Sigmoid colon (tissue), 4 donors: ENCODE measurements at regions not wholly inside any gene's neighbourhood (a gene's known extent, or its start where the extent isn't known, plus 50 kb on each side); places are given as distances from the start of the nearest gene placed in this dataset.

Experiments used
- EP300 ChIP-seq, 4 donors: sonication (generic); formaldehyde crosslinking; IDR thresholded peaks; one replicate each; pipeline ENCODE4 v1.6.1; 2017; ENCODE audit warnings: antibody characterized with exemption in 4 of 4
- POLR2A ChIP-seq, 2 donors: fragments of 450-650 bp; IDR thresholded peaks; one replicate each; pipeline ENCODE4 v1.6.1; 2016; ENCODE audit warnings: antibody characterized with exemption in 2 of 2, mild to moderate bottlenecking in 2 of 2, moderate library complexity in 2 of 2
- POLR2AphosphoS5 ChIP-seq, 4 donors: sonication (generic); formaldehyde crosslinking; IDR thresholded peaks; one replicate each; pipeline ENCODE4 v1.6.1; 2017; ENCODE audit warnings: antibody characterized with exemption in 4 of 4
- TF ChIP-seq, protein P1 (sequence below), 4 experiments: fragments of 450-650 bp in 3 of 4; fragments of 200-600 bp in 1 of 4; IDR thresholded peaks; one replicate each; pipeline ENCODE4 v1.5.1; 2016 to 2019; ENCODE audit warnings: antibody characterized with exemption in 4 of 4, mild to moderate bottlenecking in 3 of 4, moderate library complexity in 2 of 4

DNA sequence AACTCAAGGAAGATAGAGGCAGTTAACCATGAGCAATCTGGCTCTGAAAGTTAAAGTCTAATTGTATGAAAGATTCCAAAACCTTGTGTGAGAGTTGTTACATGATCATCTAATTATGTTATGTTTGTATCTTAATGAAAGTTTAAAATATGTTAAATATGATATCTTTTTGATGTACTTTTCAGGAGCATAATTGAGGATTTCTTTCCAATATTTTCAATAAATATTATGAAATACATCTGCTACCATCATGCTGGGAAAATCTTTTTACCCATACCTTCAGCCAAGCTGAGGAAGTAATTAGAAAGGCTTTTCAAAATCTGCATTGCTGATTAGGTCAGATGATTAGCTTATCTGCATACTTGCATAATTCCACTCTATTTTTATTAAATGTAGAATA is 318.4 kb downstream of the KLF12 start:
- TF ChIP-seq, protein P1, sequence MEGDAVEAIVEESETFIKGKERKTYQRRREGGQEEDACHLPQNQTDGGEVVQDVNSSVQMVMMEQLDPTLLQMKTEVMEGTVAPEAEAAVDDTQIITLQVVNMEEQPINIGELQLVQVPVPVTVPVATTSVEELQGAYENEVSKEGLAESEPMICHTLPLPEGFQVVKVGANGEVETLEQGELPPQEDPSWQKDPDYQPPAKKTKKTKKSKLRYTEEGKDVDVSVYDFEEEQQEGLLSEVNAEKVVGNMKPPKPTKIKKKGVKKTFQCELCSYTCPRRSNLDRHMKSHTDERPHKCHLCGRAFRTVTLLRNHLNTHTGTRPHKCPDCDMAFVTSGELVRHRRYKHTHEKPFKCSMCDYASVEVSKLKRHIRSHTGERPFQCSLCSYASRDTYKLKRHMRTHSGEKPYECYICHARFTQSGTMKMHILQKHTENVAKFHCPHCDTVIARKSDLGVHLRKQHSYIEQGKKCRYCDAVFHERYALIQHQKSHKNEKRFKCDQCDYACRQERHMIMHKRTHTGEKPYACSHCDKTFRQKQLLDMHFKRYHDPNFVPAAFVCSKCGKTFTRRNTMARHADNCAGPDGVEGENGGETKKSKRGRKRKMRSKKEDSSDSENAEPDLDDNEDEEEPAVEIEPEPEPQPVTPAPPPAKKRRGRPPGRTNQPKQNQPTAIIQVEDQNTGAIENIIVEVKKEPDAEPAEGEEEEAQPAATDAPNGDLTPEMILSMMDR (IDR thresholded peaks at IDR 0.05), result no peak
- TF ChIP-seq POLR2A (IDR thresholded peaks at IDR 0.05), result no peak
- no peak for TF ChIP-seq EP300 (IDR thresholded peaks at IDR 0.05)
- TF ChIP-seq POLR2AphosphoS5 (IDR thresholded peaks at IDR 0.05), result no peak
